ENCODE measurements at regions not wholly inside any gene's neighbourhood (a gene's known extent, or its start where the extent isn't known, plus 50 kb on each side); places are given as distances from the start of the nearest gene placed in this dataset.

DNA sequence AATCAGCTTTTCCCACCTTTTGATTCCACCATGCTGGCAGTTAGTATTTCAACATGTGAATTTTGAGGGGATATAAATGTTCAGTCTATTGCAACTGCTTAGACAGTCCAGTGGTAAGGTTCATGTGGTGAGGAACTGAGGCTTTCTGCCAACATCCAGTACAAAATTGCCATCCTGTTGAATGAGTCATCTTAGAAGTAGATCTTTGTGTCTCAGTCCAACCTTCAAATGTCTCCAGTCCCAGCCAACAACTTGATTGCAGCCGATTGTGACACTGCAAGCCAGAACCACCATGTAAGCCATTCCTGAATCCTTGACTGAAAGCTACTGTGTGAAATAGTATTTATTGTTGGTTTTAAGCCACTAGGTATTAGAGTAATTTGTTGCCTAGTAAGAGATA is 331.5 kb upstream of the GRIN3A start:
- Histone ChIP-seq H3K18ac (ENCODE audit: extremely low read depth, low read length) (no peak overlapping the region), H4K8ac (ENCODE audit: extremely low read depth, insufficient read depth, low read length) (no peak overlapping the region), H4K5ac (ENCODE audit: insufficient read length, low read depth, low read length) (no peak overlapping the region), H3K4me2 (ENCODE audit: insufficient read depth in 1 of 2, low read depth in 2 of 2, low read length in 2 of 2) (no peak overlapping the region), H3K56ac (replicated peaks; ENCODE audit: insufficient read length, low read depth, low read length) (no peak overlapping the region), H3K79me2 (ENCODE audit: control insufficient read depth in 1 of 2, insufficient read depth in 2 of 2, low read length in 2 of 2) (no peaks in the 10 kb centered on the region), H2BK5ac (ENCODE audit: low read depth, low read length) (no peak overlapping the region), H3K23me2 (ENCODE audit: low read depth, low read length) (no peaks in the 10 kb centered on the region), H4K91ac (replicated peaks; ENCODE audit: insufficient read length, low read length) (no peak overlapping the region), H2BK15ac (ENCODE audit: low read length) (no peak overlapping the region), H3K36me3 (ENCODE audit: control insufficient read depth in 2 of 4, insufficient read depth in 4 of 4, low read length in 3 of 4) (no peaks in the 10 kb centered on the region), H3K27me3 (replicated peaks in 1 of 4; ENCODE audit: control insufficient read depth in 3 of 4, extremely low read depth in 1 of 4, insufficient read depth in 3 of 4, low read length in 3 of 4) (no peaks in the 10 kb centered on the region), H2BK20ac (ENCODE audit: low read length) (no peak overlapping the region), H3K4me1 (replicated peaks in 1 of 4; ENCODE audit: control insufficient read depth in 3 of 4, insufficient read depth in 4 of 4, low read length in 3 of 4) (no peaks in the 10 kb centered on the region), H2AK5ac (ENCODE audit: low read depth, low read length) (no peak overlapping the region), H3K9ac (replicated peaks in 1 of 4; ENCODE audit: extremely low read depth in 1 of 4, low read depth in 3 of 4, low read length in 3 of 4) (no peak overlapping the region), H2BK120ac (replicated peaks; ENCODE audit: low read depth, low read length) (no peak overlapping the region), H2BK12ac (ENCODE audit: low read depth, low read length) (no peak overlapping the region), H3K9me3 (ENCODE audit: insufficient read depth in 2 of 2, low read depth in 1 of 2, low read length in 1 of 2) (peaks cover 2 to 8% of the 10 kb centered on the region in 2 experiments; a peak in 2 of 4 replicates), H4K20me1 (replicated peaks in 1 of 2; ENCODE audit: control insufficient read depth in 1 of 2, insufficient read depth in 2 of 2, low read length in 2 of 2) (no peaks in the 10 kb centered on the region), H2AFZ (ENCODE audit: low read length) (peak overlapping the region; percentile 70), H3K23ac (ENCODE audit: insufficient read length) (no peak overlapping the region), H3K79me1 (ENCODE audit: low read depth, low read length) (no peaks in the 10 kb centered on the region), H3K14ac (ENCODE audit: insufficient read length) (no peak overlapping the region), H3K4me3 (ENCODE audit: extremely low read depth in 1 of 4, insufficient read depth in 2 of 4, low read depth in 3 of 4, low read length in 4 of 4) (no peak overlapping the region), H3K27ac (ENCODE audit: low read depth, low read length) (no peak overlapping the region), H3K4ac (replicated peaks; ENCODE audit: insufficient read length, low read depth, low read length) (no peak overlapping the region)
- ChIA-PET POLR2A (ENCODE audit: partially characterized antibody) (no interaction called here), CTCF (ENCODE audit: partially characterized antibody) (no interaction called here)
- FAIRE-seq (no peak), DNase-seq (ENCODE audit: low read depth in 1 of 2, low spot score in 2 of 2) (no peak)
- WGBS, 2 experiments (ENCODE audit: extremely low coverage in 1 of 2, insufficient coverage in 1 of 2, insufficient read length in 1 of 2, insufficient replicate concordance in 2 of 2, low coverage in 1 of 2, low lambda C conversion rate in 2 of 2, missing lambda C conversion rate in 1 of 2): 95% methylated on average over 1 of the region's 1 CpG; no CpG with 5 or more reads in 1 of the 2 experiments
- TF ChIP-seq BACH1 (IDR thresholded peaks at IDR 0.05; ENCODE audit: low read length) (no peak), SP2 (IDR thresholded peaks at IDR 0.05; ENCODE audit: low read length) (no peak), POU5F1 (IDR thresholded peaks at IDR 0.05; ENCODE audit: low read depth, low read length) (no peak), GTF2F1 (IDR thresholded peaks at IDR 0.05; ENCODE audit: borderline replicate concordance, low read depth, low read length) (no peak), NRF1 (IDR thresholded peaks at IDR 0.05; ENCODE audit: low read depth, low read length) (no peak), JUND (IDR thresholded peaks at IDR 0.05; ENCODE audit: low read length) (no peak), RAD21 (IDR thresholded peaks at IDR 0.05 in 1 of 2, conservative IDR thresholded peaks at IDR 0.05 in 1 of 2; ENCODE audit: low read depth in 2 of 2, low read length in 2 of 2) (no peak), CHD2 (IDR thresholded peaks at IDR 0.05; ENCODE audit: low read length) (no peak), MAFK (IDR thresholded peaks at IDR 0.05; ENCODE audit: low read depth, low read length) (no peak), HDAC2 (IDR thresholded peaks at IDR 0.05; ENCODE audit: borderline replicate concordance in 1 of 2, low read depth in 2 of 2, low read length in 2 of 2) (no peak), POLR2AphosphoS5 (IDR thresholded peaks at IDR 0.05; ENCODE audit: low read depth, low read length) (no peak), ASH2L (IDR thresholded peaks at IDR 0.05; ENCODE audit: low read length) (no peak)
- TF ChIP-seq, protein P1, sequence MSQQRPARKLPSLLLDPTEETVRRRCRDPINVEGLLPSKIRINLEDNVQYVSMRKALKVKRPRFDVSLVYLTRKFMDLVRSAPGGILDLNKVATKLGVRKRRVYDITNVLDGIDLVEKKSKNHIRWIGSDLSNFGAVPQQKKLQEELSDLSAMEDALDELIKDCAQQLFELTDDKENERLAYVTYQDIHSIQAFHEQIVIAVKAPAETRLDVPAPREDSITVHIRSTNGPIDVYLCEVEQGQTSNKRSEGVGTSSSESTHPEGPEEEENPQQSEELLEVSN (IDR thresholded peaks at IDR 0.05): no peak
- TF ChIP-seq, protein P2, sequence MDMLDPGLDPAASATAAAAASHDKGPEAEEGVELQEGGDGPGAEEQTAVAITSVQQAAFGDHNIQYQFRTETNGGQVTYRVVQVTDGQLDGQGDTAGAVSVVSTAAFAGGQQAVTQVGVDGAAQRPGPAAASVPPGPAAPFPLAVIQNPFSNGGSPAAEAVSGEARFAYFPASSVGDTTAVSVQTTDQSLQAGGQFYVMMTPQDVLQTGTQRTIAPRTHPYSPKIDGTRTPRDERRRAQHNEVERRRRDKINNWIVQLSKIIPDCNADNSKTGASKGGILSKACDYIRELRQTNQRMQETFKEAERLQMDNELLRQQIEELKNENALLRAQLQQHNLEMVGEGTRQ (IDR thresholded peaks at IDR 0.05; ENCODE audit: low read length): no peak

Measured in H1 (cell line).